ENCODE measurements at regions not wholly inside any gene's neighbourhood (a gene's known extent, or its start where the extent isn't known, plus 50 kb on each side); places are given as distances from the start of the nearest gene placed in this dataset.

- Histone ChIP-seq H3K9me3 (replicated peaks; ENCODE audit: insufficient read depth, low read length) (no peaks in the 10 kb centered on the region), H3F3A (ENCODE audit: insufficient read depth, low read length) (no peaks in the 10 kb centered on the region), H3K4me3 (ENCODE audit: low read length) (no peak overlapping the region), H4K20me1 (ENCODE audit: insufficient read depth, low read length) (no peaks in the 10 kb centered on the region), H3K79me2 (ENCODE audit: low read length) (no peaks in the 10 kb centered on the region), H3K9ac (ENCODE audit: low read length) (no peak overlapping the region), H2AFZ (ENCODE audit: low read length) (no peak overlapping the region), H3K27me3 (replicated peaks; ENCODE audit: insufficient read depth, low read length) (no peaks in the 10 kb centered on the region), H3K27ac (ENCODE audit: low read length) (no peak overlapping the region), H3K36me3 (replicated peaks; ENCODE audit: insufficient read depth, low read length) (no peaks in the 10 kb centered on the region), H3K9me2 (replicated peaks; ENCODE audit: insufficient read depth, low read length) (no peaks in the 10 kb centered on the region), H3K4me2 (ENCODE audit: low read depth, low read length) (no peak overlapping the region), H3K4me1 (ENCODE audit: low read length) (no peaks in the 10 kb centered on the region)
- no peak for DNase-seq
- no peak for TF ChIP-seq EZH2 (optimal IDR thresholded peaks at IDR 0.05; ENCODE audit: low read depth, low read length)
- TF ChIP-seq CTCF (IDR thresholded peaks at IDR 0.05; ENCODE audit: low read length) = no peak
- TF ChIP-seq EZH2phosphoT487 (IDR thresholded peaks at IDR 0.05; ENCODE audit: low read length) = no peak
Measured at GRCh38 chr4:125262502-125262901, 52.3 kb upstream of the FAT4 start.

- H4K20me1 ChIP-seq (ENCODE audit: insufficient read depth, low read length) = no peaks in the 10 kb centered on the region
- H3K9me3 ChIP-seq (replicated peaks; ENCODE audit: insufficient read depth, low read length) = no peaks in the 10 kb centered on the region
- H3K4me1 ChIP-seq (ENCODE audit: low read length) = no peaks in the 10 kb centered on the region
- no peak overlapping the region for H3K4me3 ChIP-seq (ENCODE audit: low read length)
- H3K27ac ChIP-seq (ENCODE audit: low read length) = no peak overlapping the region
- no peaks in the 10 kb centered on the region for H3K9me2 ChIP-seq (replicated peaks; ENCODE audit: insufficient read depth, low read length)
- H3K9ac ChIP-seq (ENCODE audit: low read length) = no peak overlapping the region
- no peaks in the 10 kb centered on the region for H3K27me3 ChIP-seq (replicated peaks; ENCODE audit: insufficient read depth, low read length)
- no peaks in the 10 kb centered on the region for H3F3A ChIP-seq (ENCODE audit: insufficient read depth, low read length)
- H3K79me2 ChIP-seq (ENCODE audit: low read length) = no peaks in the 10 kb centered on the region
- no peak for TF ChIP-seq CTCF (IDR thresholded peaks at IDR 0.05; ENCODE audit: low read length)
- TF ChIP-seq EZH2 (optimal IDR thresholded peaks at IDR 0.05; ENCODE audit: low read depth, low read length) = no peak
- TF ChIP-seq EZH2phosphoT487 (IDR thresholded peaks at IDR 0.05; ENCODE audit: low read length) = no peak
- no peak for DNase-seq
- H3K4me2 ChIP-seq (ENCODE audit: low read depth, low read length) = no peak overlapping the region
- no peaks in the 10 kb centered on the region for H3K36me3 ChIP-seq (replicated peaks; ENCODE audit: insufficient read depth, low read length)
- no peak overlapping the region for H2AFZ ChIP-seq (ENCODE audit: low read length)
Measured at GRCh38 chr4:125262079-125262478, 52.7 kb upstream of the FAT4 start.

GRCh38 chr4:125254106-125254505 lies 60.6 kb upstream of the FAT4 start:
- Histone ChIP-seq H3F3A (ENCODE audit: insufficient read depth, low read length) (no peaks in the 10 kb centered on the region), H3K9ac (ENCODE audit: low read length) (no peak overlapping the region), H3K27me3 (replicated peaks; ENCODE audit: insufficient read depth, low read length) (no peaks in the 10 kb centered on the region), H3K9me3 (replicated peaks; ENCODE audit: insufficient read depth, low read length) (no peaks in the 10 kb centered on the region), H3K4me2 (ENCODE audit: low read depth, low read length) (no peak overlapping the region), H3K79me2 (ENCODE audit: low read length) (no peaks in the 10 kb centered on the region), H3K36me3 (replicated peaks; ENCODE audit: insufficient read depth, low read length) (no peaks in the 10 kb centered on the region), H2AFZ (ENCODE audit: low read length) (no peak overlapping the region), H3K4me1 (ENCODE audit: low read length) (no peaks in the 10 kb centered on the region), H4K20me1 (ENCODE audit: insufficient read depth, low read length) (no peaks in the 10 kb centered on the region), H3K27ac (ENCODE audit: low read length) (no peak overlapping the region), H3K9me2 (replicated peaks; ENCODE audit: insufficient read depth, low read length) (no peaks in the 10 kb centered on the region), H3K4me3 (ENCODE audit: low read length) (no peak overlapping the region)
- no peak for DNase-seq
- no peak for TF ChIP-seq EZH2 (optimal IDR thresholded peaks at IDR 0.05; ENCODE audit: low read depth, low read length)
- no peak for TF ChIP-seq EZH2phosphoT487 (IDR thresholded peaks at IDR 0.05; ENCODE audit: low read length)

GRCh38 chr4:125244848-125245450 lies 69.8 kb upstream of the FAT4 start:
- H3K36me3 ChIP-seq (replicated peaks; ENCODE audit: insufficient read depth, low read length) = no peaks in the 10 kb centered on the region
- TF ChIP-seq EZH2phosphoT487 (IDR thresholded peaks at IDR 0.05; ENCODE audit: low read length) = no peak
- no peak for TF ChIP-seq EZH2 (optimal IDR thresholded peaks at IDR 0.05; ENCODE audit: low read depth, low read length)
- peak; percentile 35 for TF ChIP-seq CTCF (IDR thresholded peaks at IDR 0.05; ENCODE audit: low read length)

More at GRCh38 chr4:125244848-125245450, 69.8 kb upstream of the FAT4 start:
- Histone ChIP-seq H3K27me3 (replicated peaks; ENCODE audit: insufficient read depth, low read length) (no peaks in the 10 kb centered on the region), H3K4me1 (ENCODE audit: low read length) (no peaks in the 10 kb centered on the region), H2AFZ (ENCODE audit: low read length) (no peak overlapping the region), H3K9me3 (replicated peaks; ENCODE audit: insufficient read depth, low read length) (no peaks in the 10 kb centered on the region), H3K79me2 (ENCODE audit: low read length) (no peaks in the 10 kb centered on the region), H3K27ac (ENCODE audit: low read length) (no peak overlapping the region), H3K9me2 (replicated peaks; ENCODE audit: insufficient read depth, low read length) (no peaks in the 10 kb centered on the region), H4K20me1 (ENCODE audit: insufficient read depth, low read length) (no peaks in the 10 kb centered on the region), H3F3A (ENCODE audit: insufficient read depth, low read length) (no peaks in the 10 kb centered on the region), H3K9ac (ENCODE audit: low read length) (no peak overlapping the region), H3K4me2 (ENCODE audit: low read depth, low read length) (no peak overlapping the region), H3K4me3 (ENCODE audit: low read length) (no peak overlapping the region)
- DNase-seq = peak; percentile 28
